Neural progenitor cell (in vitro differentiated cells): ENCODE measurements at regions not wholly inside any gene's neighbourhood (a gene's known extent, or its start where the extent isn't known, plus 50 kb on each side); places are given as distances from the start of the nearest gene placed in this dataset.

Experiments used
- CTCF ChIP-seq: fragments of 200-600 bp; sonication (generic); IDR thresholded peaks from 2 replicates; pipeline ENCODE4 v1.5.1; 2017; ENCODE audit warnings: antibody characterized with exemption, mild to moderate bottlenecking
- EZH2 ChIP-seq: fragments of 200-600 bp; sonication (generic); IDR thresholded peaks from 2 replicates; pipeline ENCODE4 v1.6.1; 2017; ENCODE audit warnings: antibody characterized with exemption, mild to moderate bottlenecking, moderate library complexity
- EZH2phosphoT487 ChIP-seq: fragments of 200-600 bp; sonication (generic); IDR thresholded peaks from 2 replicates; pipeline ENCODE4 v1.6.1; 2017; ENCODE audit warnings: antibody characterized with exemption

GRCh38 chr6:14751645-14752175 is 494.2 kb upstream of the JARID2 start:
- TF ChIP-seq CTCF (no peak), EZH2phosphoT487 (no peak), EZH2 (no peak)
